BLaER1 (cell line): ENCODE measurements at regions not wholly inside any gene's neighbourhood (a gene's known extent, or its start where the extent isn't known, plus 50 kb on each side); places are given as distances from the start of the nearest gene placed in this dataset.
A peak's percentile ranks its signal among the peaks of the same experiment; 100 is the strongest.
"Not testable (repeated sequence)": the region's sequence is repeated elsewhere in the genome, so short reads cannot be mapped to it uniquely, and the experiment has no call there.

Experiments used
- H3K27ac ChIP-seq: shearing (Covaris generic); formaldehyde crosslinking; 2 replicates; pipeline ENCODE4 v1.8.1; 2022
- H3K27me3 ChIP-seq: shearing (Covaris generic); formaldehyde crosslinking; 2 replicates; pipeline ENCODE4 v1.8.1; 2022
- H3K36me3 ChIP-seq: shearing (Covaris generic); formaldehyde crosslinking; 2 replicates; pipeline ENCODE4 v1.8.1; 2022
- H3K4me1 ChIP-seq: shearing (Covaris generic); formaldehyde crosslinking; 2 replicates; pipeline ENCODE4 v1.8.1; 2022
- H3K4me2 ChIP-seq: shearing (Covaris generic); formaldehyde crosslinking; 2 replicates; pipeline ENCODE4 v1.8.1; 2022
- H3K4me3 ChIP-seq: shearing (Covaris generic); formaldehyde crosslinking; 2 replicates; pipeline ENCODE4 v1.8.1; 2022
- H3K9ac ChIP-seq: shearing (Covaris generic); formaldehyde crosslinking; 2 replicates; pipeline ENCODE4 v1.8.1; 2022
- H3K9me3 ChIP-seq: shearing (Covaris generic); formaldehyde crosslinking; 2 replicates; pipeline ENCODE4 v1.8.1; 2022
- H4K20me1 ChIP-seq: shearing (Covaris generic); formaldehyde crosslinking; 2 replicates; pipeline ENCODE4 v1.8.1; 2022
- Cebpa-rat ChIP-seq: shearing (Covaris generic); IDR thresholded peaks from 2 replicates; pipeline ENCODE4 v1.8.1; 2022

DNA sequence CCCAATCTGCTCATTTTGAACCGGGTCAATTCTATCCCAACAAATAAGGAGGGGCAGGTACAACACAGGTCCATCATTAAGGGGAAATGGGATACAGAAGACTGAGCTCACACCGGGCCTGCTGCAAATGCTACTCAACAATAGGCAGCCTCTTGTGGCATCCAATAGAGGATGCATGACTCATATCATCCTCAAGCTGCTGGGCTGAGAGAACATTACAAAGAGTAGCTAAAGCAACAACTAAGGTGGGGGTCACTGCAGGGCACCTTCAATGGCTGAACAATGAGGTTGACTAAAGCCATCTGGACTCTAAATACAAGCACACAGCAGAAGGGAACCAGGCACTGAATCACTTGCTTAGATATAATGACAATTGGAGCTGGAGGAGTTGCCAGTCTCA is 130.1 kb upstream of the SYN3 start:
- H4K20me1 ChIP-seq = no peaks in the 10 kb centered on the region
- TF ChIP-seq Cebpa-rat = no peak
- H3K9me3 ChIP-seq = no peaks in the 10 kb centered on the region

GRCh38 chr22:33186816-33187215 is 128.6 kb upstream of the SYN3 start:
- H4K20me1 ChIP-seq = no peaks in the 10 kb centered on the region
- H3K4me2 ChIP-seq = no peak overlapping the region
- no peak overlapping the region for H3K4me3 ChIP-seq
- H3K36me3 ChIP-seq = no peaks in the 10 kb centered on the region
- H3K27ac ChIP-seq = no peak overlapping the region
- no peak overlapping the region for H3K9ac ChIP-seq
- TF ChIP-seq Cebpa-rat = no peak
- H3K27me3 ChIP-seq = no peaks in the 10 kb centered on the region
- H3K4me1 ChIP-seq = no peaks in the 10 kb centered on the region
- H3K9me3 ChIP-seq = 0 out of 2 replicates have a peak, but pooled peaks cover 7% of the 10 kb centered on the region

More for the DNA sequence above, 130.1 kb upstream of the SYN3 start:
- Histone ChIP-seq H3K9ac (no peak overlapping the region), H3K4me2 (no peak overlapping the region), H3K36me3 (no peaks in the 10 kb centered on the region), H3K27me3 (no peaks in the 10 kb centered on the region), H3K27ac (no peak overlapping the region), H3K4me3 (no peak overlapping the region), H3K4me1 (no peaks in the 10 kb centered on the region)

GRCh38 chr22:33180356-33180755 is 122.2 kb upstream of the SYN3 start:
- Histone ChIP-seq H3K27ac (no peak overlapping the region), H3K4me1 (no peaks in the 10 kb centered on the region), H3K4me2 (no peak overlapping the region), H4K20me1 (no peaks in the 10 kb centered on the region), H3K27me3 (no peaks in the 10 kb centered on the region), H3K9ac (no peak overlapping the region), H3K4me3 (no peak overlapping the region), H3K36me3 (no peaks in the 10 kb centered on the region), H3K9me3 (0 out of 2 replicates have a peak, but pooled peaks cover 7% of the 10 kb centered on the region)
- TF ChIP-seq Cebpa-rat = no peak

- Histone ChIP-seq H3K27me3 (no peaks in the 10 kb centered on the region), H3K4me3 (no peak overlapping the region), H3K4me2 (no peak overlapping the region), H3K4me1 (no peaks in the 10 kb centered on the region), H4K20me1 (no peaks in the 10 kb centered on the region), H3K9ac (no peak overlapping the region), H3K9me3 (no peaks in the 10 kb centered on the region), H3K27ac (no peak overlapping the region), H3K36me3 (no peaks in the 10 kb centered on the region)
- no peak for TF ChIP-seq Cebpa-rat
These were observed 110.0 kb upstream of the SYN3 start for GRCh38 chr22:33167998-33168790.

DNA sequence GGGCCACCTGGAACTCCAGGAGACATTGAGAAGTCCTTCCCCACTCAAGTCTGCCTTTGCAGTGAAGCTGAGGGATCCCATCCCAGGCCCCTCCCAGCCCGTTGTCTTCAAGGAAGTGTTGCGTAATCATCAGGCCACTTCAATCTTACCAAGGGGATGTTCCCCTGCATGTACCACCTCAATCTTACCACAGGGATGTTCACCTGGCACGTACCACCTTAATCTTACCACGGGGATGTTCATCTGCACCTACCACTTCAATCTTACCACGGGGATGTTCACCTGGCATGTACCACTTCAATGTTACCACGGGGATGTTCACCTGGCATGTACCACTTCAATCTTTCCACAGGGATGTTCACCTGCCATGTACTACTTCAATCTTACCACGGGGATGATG is 108.0 kb upstream of the SYN3 start:
- no peaks in the 10 kb centered on the region for H4K20me1 ChIP-seq
- no peak overlapping the region for H3K9ac ChIP-seq
- no peaks in the 10 kb centered on the region for H3K36me3 ChIP-seq
- H3K27me3 ChIP-seq = no peaks in the 10 kb centered on the region
- H3K9me3 ChIP-seq = no peaks in the 10 kb centered on the region
- TF ChIP-seq Cebpa-rat = peak; percentile 94
- H3K4me1 ChIP-seq = no peaks in the 10 kb centered on the region
- no peak overlapping the region for H3K4me3 ChIP-seq
- H3K27ac ChIP-seq = no peak overlapping the region
- H3K4me2 ChIP-seq = no peak overlapping the region

GRCh38 chr22:33163815-33164214 is 105.6 kb upstream of the SYN3 start:
- TF ChIP-seq Cebpa-rat = no peak
- H3K27ac ChIP-seq = no peak overlapping the region
- no peaks in the 10 kb centered on the region for H4K20me1 ChIP-seq
- H3K27me3 ChIP-seq = no peaks in the 10 kb centered on the region
- H3K9me3 ChIP-seq = no peaks in the 10 kb centered on the region
- no peaks in the 10 kb centered on the region for H3K4me1 ChIP-seq
- no peaks in the 10 kb centered on the region for H3K36me3 ChIP-seq
- H3K9ac ChIP-seq = no peak overlapping the region
- no peak overlapping the region for H3K4me2 ChIP-seq
- no peak overlapping the region for H3K4me3 ChIP-seq

- Histone ChIP-seq H3K27me3 (no peaks in the 10 kb centered on the region), H3K4me2 (no peak overlapping the region), H3K9ac (no peak overlapping the region), H3K27ac (no peak overlapping the region), H3K36me3 (no peaks in the 10 kb centered on the region), H3K4me3 (no peak overlapping the region), H3K4me1 (no peaks in the 10 kb centered on the region), H3K9me3 (no peaks in the 10 kb centered on the region), H4K20me1 (no peaks in the 10 kb centered on the region)
- no peak for TF ChIP-seq Cebpa-rat
These were observed 104.0 kb upstream of the SYN3 start for GRCh38 chr22:33162196-33162595.

GRCh38 chr22:33160525-33160924 is 102.3 kb upstream of the SYN3 start:
- Histone ChIP-seq H3K27me3 (no peaks in the 10 kb centered on the region), H3K9ac (no peak overlapping the region), H3K4me1 (no peaks in the 10 kb centered on the region), H4K20me1 (no peaks in the 10 kb centered on the region), H3K4me2 (no peak overlapping the region), H3K36me3 (no peaks in the 10 kb centered on the region), H3K9me3 (peaks cover 12% of the 10 kb centered on the region), H3K27ac (no peak overlapping the region), H3K4me3 (no peak overlapping the region)
- TF ChIP-seq Cebpa-rat = no peak

- H3K4me2 ChIP-seq, H3K36me3 ChIP-seq, H3K27ac ChIP-seq, H3K4me3 ChIP-seq, H3K4me1 ChIP-seq, H4K20me1 ChIP-seq, H3K27me3 ChIP-seq, H3K9ac ChIP-seq: not testable (repeated sequence)
- H3K9me3 ChIP-seq = peaks cover 27% of the 10 kb centered on the region
These were observed 96.8 kb upstream of the SYN3 start for GRCh38 chr22:33154967-33155366.

- Histone ChIP-seq H3K9ac (no peak overlapping the region), H3K9me3 (peaks cover 6% of the 10 kb centered on the region), H3K27ac (no peak overlapping the region), H3K4me3 (no peak overlapping the region), H3K4me1 (no peaks in the 10 kb centered on the region), H4K20me1 (no peaks in the 10 kb centered on the region), H3K36me3 (no peaks in the 10 kb centered on the region), H3K4me2 (no peak overlapping the region), H3K27me3 (no peaks in the 10 kb centered on the region)
- no peak for TF ChIP-seq Cebpa-rat
These were observed 91.4 kb upstream of the SYN3 start for GRCh38 chr22:33149611-33150010.

- Histone ChIP-seq H3K4me1 (no peaks in the 10 kb centered on the region), H3K36me3 (no peaks in the 10 kb centered on the region), H3K27ac (no peak overlapping the region), H3K27me3 (no peaks in the 10 kb centered on the region), H3K4me3 (no peak overlapping the region), H3K9ac (no peak overlapping the region), H4K20me1 (no peaks in the 10 kb centered on the region), H3K4me2 (no peak overlapping the region), H3K9me3 (no peaks in the 10 kb centered on the region)
- TF ChIP-seq Cebpa-rat = no peak
These were observed 86.5 kb upstream of the SYN3 start for GRCh38 chr22:33144721-33145120.
